ENCODE measurements at regions not wholly inside any gene's neighbourhood (a gene's known extent, or its start where the extent isn't known, plus 50 kb on each side); places are given as distances from the start of the nearest gene placed in this dataset.
"Not testable (repeated sequence)": the region's sequence is repeated elsewhere in the genome, so short reads cannot be mapped to it uniquely, and the experiment has no call there.

DNA sequence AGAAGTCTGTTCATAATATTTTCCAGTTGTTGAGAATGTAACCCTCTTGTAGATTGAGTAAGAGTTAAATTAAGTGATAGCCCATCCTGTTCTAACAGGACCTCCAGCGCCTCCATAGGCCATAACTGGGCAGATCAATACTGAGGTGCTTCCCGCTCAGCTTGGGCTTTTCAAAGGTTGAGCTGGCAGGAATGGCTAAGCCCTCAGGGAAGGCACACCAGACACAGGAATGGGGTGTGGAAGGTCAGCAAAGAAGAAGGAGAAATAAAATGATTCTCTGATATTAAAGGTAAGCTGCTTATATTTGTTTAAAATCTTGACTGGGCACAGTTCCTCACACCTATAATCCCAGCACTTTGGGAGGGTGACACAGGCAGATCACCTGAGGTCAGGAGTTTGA lies 737.8 kb upstream of the TPTE start:
- TF ChIP-seq POLR2A (IDR thresholded peaks at IDR 0.05); POLR2AphosphoS5 (IDR thresholded peaks at IDR 0.05; ENCODE audit: insufficient read depth in 1 of 2, low read depth in 1 of 2): not testable (repeated sequence)
- TF ChIP-seq, protein P1, sequence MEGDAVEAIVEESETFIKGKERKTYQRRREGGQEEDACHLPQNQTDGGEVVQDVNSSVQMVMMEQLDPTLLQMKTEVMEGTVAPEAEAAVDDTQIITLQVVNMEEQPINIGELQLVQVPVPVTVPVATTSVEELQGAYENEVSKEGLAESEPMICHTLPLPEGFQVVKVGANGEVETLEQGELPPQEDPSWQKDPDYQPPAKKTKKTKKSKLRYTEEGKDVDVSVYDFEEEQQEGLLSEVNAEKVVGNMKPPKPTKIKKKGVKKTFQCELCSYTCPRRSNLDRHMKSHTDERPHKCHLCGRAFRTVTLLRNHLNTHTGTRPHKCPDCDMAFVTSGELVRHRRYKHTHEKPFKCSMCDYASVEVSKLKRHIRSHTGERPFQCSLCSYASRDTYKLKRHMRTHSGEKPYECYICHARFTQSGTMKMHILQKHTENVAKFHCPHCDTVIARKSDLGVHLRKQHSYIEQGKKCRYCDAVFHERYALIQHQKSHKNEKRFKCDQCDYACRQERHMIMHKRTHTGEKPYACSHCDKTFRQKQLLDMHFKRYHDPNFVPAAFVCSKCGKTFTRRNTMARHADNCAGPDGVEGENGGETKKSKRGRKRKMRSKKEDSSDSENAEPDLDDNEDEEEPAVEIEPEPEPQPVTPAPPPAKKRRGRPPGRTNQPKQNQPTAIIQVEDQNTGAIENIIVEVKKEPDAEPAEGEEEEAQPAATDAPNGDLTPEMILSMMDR (IDR thresholded peaks at IDR 0.05): not testable (repeated sequence)
